NB4 (cell line): ENCODE measurements at regions not wholly inside any gene's neighbourhood (a gene's known extent, or its start where the extent isn't known, plus 50 kb on each side); places are given as distances from the start of the nearest gene placed in this dataset.

Experiments
- MAX ChIP-seq: IDR thresholded peaks from 2 replicates; pipeline ENCODE4 v1.6.1; 2011; ENCODE audit warnings: low read depth, low read length
- TF ChIP-seq, protein P1 (sequence below): IDR thresholded peaks from one replicate; pipeline ENCODE4 v1.5.1; 2012; ENCODE audit warnings: low read depth, low read length

- TF ChIP-seq, protein P1, sequence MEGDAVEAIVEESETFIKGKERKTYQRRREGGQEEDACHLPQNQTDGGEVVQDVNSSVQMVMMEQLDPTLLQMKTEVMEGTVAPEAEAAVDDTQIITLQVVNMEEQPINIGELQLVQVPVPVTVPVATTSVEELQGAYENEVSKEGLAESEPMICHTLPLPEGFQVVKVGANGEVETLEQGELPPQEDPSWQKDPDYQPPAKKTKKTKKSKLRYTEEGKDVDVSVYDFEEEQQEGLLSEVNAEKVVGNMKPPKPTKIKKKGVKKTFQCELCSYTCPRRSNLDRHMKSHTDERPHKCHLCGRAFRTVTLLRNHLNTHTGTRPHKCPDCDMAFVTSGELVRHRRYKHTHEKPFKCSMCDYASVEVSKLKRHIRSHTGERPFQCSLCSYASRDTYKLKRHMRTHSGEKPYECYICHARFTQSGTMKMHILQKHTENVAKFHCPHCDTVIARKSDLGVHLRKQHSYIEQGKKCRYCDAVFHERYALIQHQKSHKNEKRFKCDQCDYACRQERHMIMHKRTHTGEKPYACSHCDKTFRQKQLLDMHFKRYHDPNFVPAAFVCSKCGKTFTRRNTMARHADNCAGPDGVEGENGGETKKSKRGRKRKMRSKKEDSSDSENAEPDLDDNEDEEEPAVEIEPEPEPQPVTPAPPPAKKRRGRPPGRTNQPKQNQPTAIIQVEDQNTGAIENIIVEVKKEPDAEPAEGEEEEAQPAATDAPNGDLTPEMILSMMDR, result no peak
- TF ChIP-seq MAX, result no peak
Observed at GRCh38 chr11:90329043-90329442, 106.2 kb upstream of the CHORDC1 start.
